Adrenal gland (tissue), 9 donors: ENCODE measurements at regions not wholly inside any gene's neighbourhood (a gene's known extent, or its start where the extent isn't known, plus 50 kb on each side); places are given as distances from the start of the nearest gene placed in this dataset.

Experiments used
- DNase-seq, 7 donors: peaks; one replicate each; pipeline ENCODE4 v3.0.0-alpha.2; 2019 to 2020
- H3K27ac ChIP-seq, 5 donors: fragments of 200-600 bp; sonication (generic) in 4 of 5; 1 replicate in 3 of 5; 2 replicates in 2 of 5; pipeline versions ENCODE4 v1.5.1 to v1.8.0; 2016 to 2020; ENCODE audit warnings: mild to moderate bottlenecking in 1 of 5
- H3K27me3 ChIP-seq: fragments of 200-600 bp; 2 replicates; pipeline ENCODE4 v1.8.0; 2021
- H3K36me3 ChIP-seq, 2 donors: fragments of 200-600 bp; replicated peaks in 1 of 2; 1 replicate in 1 of 2; 2 replicates in 1 of 2; pipeline versions ENCODE4 v1.5.1 to v1.8.0; 2018 to 2022
- H3K4me1 ChIP-seq, 2 donors: fragments of 200-600 bp; replicated peaks in 1 of 2; 1 replicate in 1 of 2; 2 replicates in 1 of 2; pipeline versions ENCODE4 v1.5.1 to v1.8.0; 2018 to 2021
- H3K4me3 ChIP-seq, 4 donors: fragments of 200-600 bp; sonication (generic) in 3 of 4; one replicate each; pipeline ENCODE4 v1.5.1; 2016 to 2018
- H3K9me3 ChIP-seq, 3 donors: fragments of 200-600 bp; sonication (generic) in 1 of 3; replicated peaks in 1 of 3; 1 replicate in 2 of 3; 2 replicates in 1 of 3; pipeline versions ENCODE4 v1.5.1 to v1.8.0; 2016 to 2021
- CTCF ChIP-seq, 6 experiments: fragments of 450-650 bp in 4 of 6; fragments of 200-600 bp in 2 of 6; sonication (generic) in 1 of 6; IDR thresholded peaks; 1 replicate in 5 of 6; 2 replicates in 1 of 6; pipeline versions ENCODE4 v1.5.1 to v1.8.0; 2016 to 2021; ENCODE audit warnings: antibody characterized with exemption in 6 of 6, mild to moderate bottlenecking in 2 of 6, moderate library complexity in 1 of 6
- POLR2A ChIP-seq, 2 donors: fragments of 450-650 bp; IDR thresholded peaks; one replicate each; pipeline ENCODE4 v1.6.1; 2017; ENCODE audit warnings: antibody characterized with exemption in 2 of 2, mild to moderate bottlenecking in 2 of 2, moderate library complexity in 1 of 2
- WGBS, 4 donors: extraction: QIAGEN DNeasy Blood & Tissue Kit in 2 of 4; methylation state at CpG; one replicate each; pipeline versions ENCODE4 v1.1.5 to v1.1.7; 2013 to 2017; 5-methylcytosine and 5-hydroxymethylcytosine counted together
- intact Hi-C, 2 donors: fragments of 100-400 bp; cut with DNase I; formaldehyde crosslinking; loops; one replicate each; pipeline versions ENCODE4 v1.14.1 to v1.15.0; 2022 to 2023
- donor health status: healthy with polysubstance abuse.
- donor health status: Bipolar disorder and iron deficiency.
- donor health status: DM: yes; HTN: yes; CAD: no.
- donor health status: DM: no; HTN: no; CAD: no.
- donor health status: DM: no; HTN: no; CAD: no.

- no peak overlapping the region for H3K27ac ChIP-seq
- no peak for DNase-seq
- intact Hi-C loops: no loop called here
- no peak for TF ChIP-seq POLR2A (IDR thresholded peaks at IDR 0.05)
- TF ChIP-seq CTCF (IDR thresholded peaks at IDR 0.05): no peak
- no peaks in the 10 kb centered on the region for H3K4me1 ChIP-seq
- no peaks in the 10 kb centered on the region for H3K36me3 ChIP-seq
- H3K27me3 ChIP-seq: no peaks in the 10 kb centered on the region
- H3K9me3 ChIP-seq: no peaks in the 10 kb centered on the region
- no peak overlapping the region for H3K4me3 ChIP-seq
- 51 to 80% (median 57%) methylated on average over 4 to 10 of the region's 10 CpGs for WGBS, 4 donors
Observed at GRCh38 chr22:23384431-23384830, 195.7 kb downstream of the IGLL1 start.

- Histone ChIP-seq H3K4me3 (no peak overlapping the region), H3K27me3 (no peaks in the 10 kb centered on the region), H3K36me3 (no peaks in the 10 kb centered on the region), H3K4me1 (no peaks in the 10 kb centered on the region), H3K27ac (no peak overlapping the region), H3K9me3 (no peaks in the 10 kb centered on the region)
- no peak for TF ChIP-seq CTCF (IDR thresholded peaks at IDR 0.05)
- no peak for DNase-seq
- WGBS, 4 donors: 56 to 79% (median 62%) methylated on average over 7 to 23 of the region's 23 CpGs
- intact Hi-C loops: no loop called here
Observed at GRCh38 chr22:23383491-23384361, 196.4 kb downstream of the IGLL1 start.

GRCh38 chr22:23382428-23383218 is 197.5 kb downstream of the IGLL1 start:
- H3K27me3 ChIP-seq: no peaks in the 10 kb centered on the region
- TF ChIP-seq CTCF (IDR thresholded peaks at IDR 0.05) (no peak), POLR2A (IDR thresholded peaks at IDR 0.05) (no peak)
- 79 to 87% (median 85%) methylated on average over 10 to 16 of the region's 16 CpGs for WGBS, 4 donors
- no peaks in the 10 kb centered on the region for H3K4me1 ChIP-seq
- H3K27ac ChIP-seq: no peak overlapping the region
- H3K9me3 ChIP-seq: no peaks in the 10 kb centered on the region
- H3K36me3 ChIP-seq: no peaks in the 10 kb centered on the region
- intact Hi-C loops: no loop called here
- DNase-seq: no peak
- H3K4me3 ChIP-seq: no peak overlapping the region

GRCh38 chr22:23381661-23382427 is 198.2 kb downstream of the IGLL1 start:
- Histone ChIP-seq H3K27me3 (no peaks in the 10 kb centered on the region), H3K36me3 (no peaks in the 10 kb centered on the region), H3K4me1 (no peaks in the 10 kb centered on the region), H3K27ac (no peak overlapping the region), H3K9me3 (no peaks in the 10 kb centered on the region), H3K4me3 (no peak overlapping the region)
- 87 to 93% (median 93%) methylated on average over 14 to 16 of the region's 16 CpGs for WGBS, 4 donors
- no peak for TF ChIP-seq POLR2A (IDR thresholded peaks at IDR 0.05)
- no peak for TF ChIP-seq CTCF (IDR thresholded peaks at IDR 0.05)
- intact Hi-C loops: no loop called here
- no peak for DNase-seq
